B cell (primary cell): ENCODE measurements at regions not wholly inside any gene's neighbourhood (a gene's known extent, or its start where the extent isn't known, plus 50 kb on each side); places are given as distances from the start of the nearest gene placed in this dataset.

Source experiments
- ATAC-seq: fragments of 200-7000 bp; cut with Tn5 transposase; one replicate; pipeline ENCODE4 v1.10.0; 2021; ENCODE audit warnings: low read depth, mild to moderate bottlenecking, moderate number of reproducible peaks, moderate library complexity
- CTCF ChIA-PET: fragments of 350-600 bp; sonication (Branson Sonifier 250); formaldehyde crosslinking; loops from one replicate; lab custom pipeline; 2021; ENCODE audit warnings: antibody characterized with exemption, inconsistent platforms; lab: Charles Lee
- POLR2A ChIA-PET: fragments of 350-600 bp; sonication (Branson Sonifier 250); formaldehyde crosslinking; loops from one replicate; lab custom pipeline; 2021; ENCODE audit warnings: antibody characterized with exemption; lab: Charles Lee
- DNase-seq: peaks from one replicate; pipeline ENCODE4 v3.0.0; 2013
- H2AFZ ChIP-seq: 2 replicates; pipeline ENCODE4 v1.6.1; 2012; ENCODE audit warnings: mild to moderate bottlenecking, low read depth, low read length; ENCODE audit not compliant: insufficient read depth, poor library complexity, severe bottlenecking
- H3K27ac ChIP-seq, 2 donors: 1 replicate in 1 of 2; 2 replicates in 1 of 2; pipeline ENCODE4 v1.5.1; 2012 to 2013; ENCODE audit warnings: low read length in 2 of 2, mild to moderate bottlenecking in 2 of 2, moderate library complexity in 1 of 2
- H3K27me3 ChIP-seq, 4 experiments: fragments of 200-600 bp in 1 of 4; sonication (generic) in 1 of 4; replicated peaks in 1 of 4; 1 replicate in 2 of 4; 2 replicates in 2 of 4; pipeline versions ENCODE4 v1.6.1 to v1.7.0; 2013 to 2016; ENCODE audit warnings: low read length in 3 of 4, mild to moderate bottlenecking in 2 of 4, mixed read lengths in 1 of 4, moderate library complexity in 1 of 4; ENCODE audit not compliant: insufficient read depth in 4 of 4, control insufficient read depth in 3 of 4; ENCODE audit errors: control extremely low read depth in 1 of 4
- H3K36me3 ChIP-seq, 2 experiments: replicated peaks in 1 of 2; 1 replicate in 1 of 2; 2 replicates in 1 of 2; pipeline versions ENCODE4 v1.6.1 to v1.7.1; 2013; ENCODE audit warnings: low read length in 1 of 2; ENCODE audit not compliant: insufficient read depth in 2 of 2, control insufficient read depth in 1 of 2; ENCODE audit errors: control extremely low read depth in 1 of 2, extremely low read depth in 1 of 2
- H3K4me1 ChIP-seq, 2 donors: fragments of 200-600 bp in 1 of 2; sonication (generic) in 1 of 2; 1 replicate in 1 of 2; 2 replicates in 1 of 2; pipeline versions ENCODE4 v1.5.1 to v1.6.1; 2013 to 2017; ENCODE audit warnings: low read length in 2 of 2; ENCODE audit not compliant: control insufficient read depth in 2 of 2, insufficient read depth in 2 of 2
- H3K4me2 ChIP-seq: replicated peaks from 2 replicates; pipeline ENCODE3; 2012; ENCODE audit warnings: mild to moderate bottlenecking, low read depth, low read length; ENCODE audit not compliant: poor library complexity, severe bottlenecking
- H3K4me3 ChIP-seq, 5 experiments: fragments of 200-600 bp in 1 of 5; sonication (generic) in 1 of 5; 1 replicate in 3 of 5; 2 replicates in 2 of 5; pipeline versions ENCODE4 v1.5.1 to v1.7.0; 2011 to 2016; ENCODE audit warnings: low read length in 4 of 5, mild to moderate bottlenecking in 4 of 5, low read depth in 2 of 5, control low read depth in 1 of 5, moderate library complexity in 1 of 5; ENCODE audit not compliant: insufficient read depth in 1 of 5; ENCODE audit errors: control extremely low read depth in 1 of 5, extremely low read depth in 1 of 5
- H3K79me2 ChIP-seq: fragments of 200-600 bp; sonication (generic); one replicate; pipeline ENCODE4 v1.6.0; 2016; ENCODE audit warnings: low read length; ENCODE audit not compliant: control insufficient read depth, insufficient read depth
- H3K9ac ChIP-seq: fragments of 200-600 bp; sonication (generic); 2 replicates; pipeline ENCODE4 v1.6.1; 2017; ENCODE audit warnings: mild to moderate bottlenecking, low read length, moderate library complexity
- H3K9me3 ChIP-seq, 3 donors: one replicate each; pipeline versions ENCODE4 v1.6.1 to v1.7.1; 2013; ENCODE audit warnings: low read length in 2 of 3; ENCODE audit not compliant: control insufficient read depth in 2 of 3, insufficient read depth in 1 of 3; ENCODE audit errors: control extremely low read depth in 1 of 3
- H4K20me1 ChIP-seq: 2 replicates; pipeline ENCODE4 v1.6.0; 2012; ENCODE audit warnings: mild to moderate bottlenecking, low read length; ENCODE audit not compliant: insufficient read depth, control insufficient read depth, poor library complexity, severe bottlenecking
- H3K27ac Mint-ChIP-seq: one replicate; pipeline ENCODE4 v1.8.0; 2021; ENCODE audit warnings: mixed read lengths
- H3K27me3 Mint-ChIP-seq: one replicate; pipeline ENCODE4 v1.8.0; 2021; ENCODE audit warnings: mixed read lengths
- H3K4me1 Mint-ChIP-seq: one replicate; pipeline ENCODE4 v1.8.0; 2021; ENCODE audit warnings: mixed read lengths
- H3K4me3 Mint-ChIP-seq: one replicate; pipeline ENCODE4 v1.8.0; 2021; ENCODE audit warnings: mixed read lengths
- H3K9me3 Mint-ChIP-seq: one replicate; pipeline ENCODE4 v1.8.0; 2022; ENCODE audit warnings: mixed read lengths; ENCODE audit not compliant: insufficient read depth
- CTCF ChIP-seq: fragments of 200-600 bp; IDR thresholded peaks from one replicate; pipeline ENCODE4 v1.8.0; 2022; ENCODE audit warnings: antibody characterized with exemption, mild to moderate bottlenecking
- EZH2 ChIP-seq: IDR thresholded peaks from 2 replicates; pipeline ENCODE4 v1.6.1; 2012; ENCODE audit warnings: borderline replicate concordance, low read depth, mild to moderate bottlenecking, moderate library complexity, low read length; ENCODE audit not compliant: insufficient read depth, poor library complexity, severe bottlenecking
- WGBS: methylation state at CpG from one replicate; pipeline ENCODE4 v1.1.5; 2013; ENCODE audit warnings: missing lambda C conversion rate; ENCODE audit not compliant: insufficient coverage; 5-methylcytosine and 5-hydroxymethylcytosine counted together
- intact Hi-C: fragments of 100-400 bp; cut with micrococcal nuclease; formaldehyde crosslinking; loops from one replicate; pipeline ENCODE4 v1.10.0; 2022

- no peaks in the 10 kb centered on the region for H4K20me1 ChIP-seq
- Mint-ChIP-seq H3K9me3 (peaks cover 3% of the 10 kb centered on the region), H3K4me1 (no peaks in the 10 kb centered on the region), H3K4me3 (no peak overlapping the region), H3K27me3 (peaks cover 5% of the 10 kb centered on the region), H3K27ac (no peak overlapping the region)
- ATAC-seq (no peak), DNase-seq (no peak)
- intact Hi-C loops = no loop called here
- H3K9me3 ChIP-seq = peaks cover 0 to 12% (median 10%) of the 10 kb centered on the region in 3 donors
- H3K9ac ChIP-seq = no peak overlapping the region
- WGBS = 94% methylated on average over 2 of the region's 2 CpGs
- H3K27me3 ChIP-seq = peaks cover 0 to 8% (median 2%) of the 10 kb centered on the region in 4 experiments
- H2AFZ ChIP-seq = no peak overlapping the region
- H3K36me3 ChIP-seq = no peaks in the 10 kb centered on the region
- H3K4me1 ChIP-seq = no peaks in the 10 kb centered on the region
- ChIA-PET CTCF (no interaction called here), POLR2A (no interaction called here)
- no peak overlapping the region for H3K4me3 ChIP-seq
- no peaks in the 10 kb centered on the region for H3K79me2 ChIP-seq
- H3K4me2 ChIP-seq = no peak overlapping the region
- H3K27ac ChIP-seq = no peak overlapping the region
- no peak for TF ChIP-seq EZH2
- TF ChIP-seq CTCF = no peak
Measured at GRCh38 chr7:149367418-149368180, 93.3 kb downstream of the ZNF777 start.

GRCh38 chr7:149369497-149369896, 91.4 kb downstream of the ZNF777 start:
- Histone ChIP-seq H3K27me3 (peaks cover 0 to 8% (median 2%) of the 10 kb centered on the region in 4 experiments), H3K4me2 (no peak overlapping the region), H3K4me3 (no peak overlapping the region), H3K36me3 (no peaks in the 10 kb centered on the region), H3K27ac (no peak overlapping the region), H3K9ac (no peak overlapping the region), H3K4me1 (no peaks in the 10 kb centered on the region), H4K20me1 (no peaks in the 10 kb centered on the region), H2AFZ (no peak overlapping the region), H3K79me2 (no peaks in the 10 kb centered on the region), H3K9me3 (peaks cover 0 to 19% (median 17%) of the 10 kb centered on the region in 3 donors)
- H3K4me3 Mint-ChIP-seq = no peak overlapping the region
- intact Hi-C loops = no loop called here
- H3K27me3 Mint-ChIP-seq = peaks cover 10% of the 10 kb centered on the region
- H3K27ac Mint-ChIP-seq = no peak overlapping the region
- DNase-seq (no peak), ATAC-seq (no peak)
- no peak for TF ChIP-seq CTCF
- TF ChIP-seq EZH2 = no peak
- ChIA-PET POLR2A (no interaction called here), CTCF (no interaction called here)
- no peaks in the 10 kb centered on the region for H3K4me1 Mint-ChIP-seq
- peaks cover 8% of the 10 kb centered on the region for H3K9me3 Mint-ChIP-seq
